Adrenal gland (tissue), 5 donors: ENCODE measurements at regions not wholly inside any gene's neighbourhood (a gene's known extent, or its start where the extent isn't known, plus 50 kb on each side); places are given as distances from the start of the nearest gene placed in this dataset.

ENCODE experiments used
- POLR2A ChIP-seq, 2 donors: fragments of 450-650 bp; IDR thresholded peaks; one replicate each; pipeline ENCODE4 v1.6.1; 2017; ENCODE audit warnings: antibody characterized with exemption in 2 of 2, mild to moderate bottlenecking in 2 of 2, moderate library complexity in 1 of 2
- TF ChIP-seq, protein P1 (sequence below), 6 experiments: fragments of 450-650 bp in 4 of 6; fragments of 200-600 bp in 2 of 6; sonication (generic) in 1 of 6; IDR thresholded peaks; 1 replicate in 5 of 6; 2 replicates in 1 of 6; pipeline versions ENCODE4 v1.5.1 to v1.8.0; 2016 to 2021; ENCODE audit warnings: antibody characterized with exemption in 6 of 6, mild to moderate bottlenecking in 2 of 6, moderate library complexity in 1 of 6
- donor health status: DM: no; HTN: no; CAD: no.

DNA sequence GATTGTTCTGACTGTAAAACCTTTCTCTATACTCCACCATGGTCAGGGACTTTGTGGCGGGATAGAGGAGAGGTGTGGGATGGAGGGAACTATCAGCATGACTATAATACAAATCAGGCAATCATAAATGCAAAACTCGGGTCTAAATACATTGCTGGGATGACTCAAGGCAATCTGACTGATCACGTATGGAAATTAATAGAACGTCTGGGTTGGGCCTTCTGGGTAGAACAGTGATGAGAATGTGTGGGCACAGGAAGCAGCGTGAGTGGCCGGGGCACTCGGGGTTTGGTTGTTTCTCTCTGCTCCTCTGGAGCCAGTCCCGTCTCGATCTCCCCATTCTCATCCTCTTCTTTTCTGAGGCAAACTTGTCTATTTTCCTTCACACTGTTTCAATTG, 485.8 kb downstream of the VRK1 start:
- TF ChIP-seq, protein P1, sequence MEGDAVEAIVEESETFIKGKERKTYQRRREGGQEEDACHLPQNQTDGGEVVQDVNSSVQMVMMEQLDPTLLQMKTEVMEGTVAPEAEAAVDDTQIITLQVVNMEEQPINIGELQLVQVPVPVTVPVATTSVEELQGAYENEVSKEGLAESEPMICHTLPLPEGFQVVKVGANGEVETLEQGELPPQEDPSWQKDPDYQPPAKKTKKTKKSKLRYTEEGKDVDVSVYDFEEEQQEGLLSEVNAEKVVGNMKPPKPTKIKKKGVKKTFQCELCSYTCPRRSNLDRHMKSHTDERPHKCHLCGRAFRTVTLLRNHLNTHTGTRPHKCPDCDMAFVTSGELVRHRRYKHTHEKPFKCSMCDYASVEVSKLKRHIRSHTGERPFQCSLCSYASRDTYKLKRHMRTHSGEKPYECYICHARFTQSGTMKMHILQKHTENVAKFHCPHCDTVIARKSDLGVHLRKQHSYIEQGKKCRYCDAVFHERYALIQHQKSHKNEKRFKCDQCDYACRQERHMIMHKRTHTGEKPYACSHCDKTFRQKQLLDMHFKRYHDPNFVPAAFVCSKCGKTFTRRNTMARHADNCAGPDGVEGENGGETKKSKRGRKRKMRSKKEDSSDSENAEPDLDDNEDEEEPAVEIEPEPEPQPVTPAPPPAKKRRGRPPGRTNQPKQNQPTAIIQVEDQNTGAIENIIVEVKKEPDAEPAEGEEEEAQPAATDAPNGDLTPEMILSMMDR (IDR thresholded peaks at IDR 0.05), result no peak
- no peak for TF ChIP-seq POLR2A (IDR thresholded peaks at IDR 0.05)
